SU-DHL-6 (cell line): ENCODE measurements at regions not wholly inside any gene's neighbourhood (a gene's known extent, or its start where the extent isn't known, plus 50 kb on each side); places are given as distances from the start of the nearest gene placed in this dataset.

Experiments used
- H2AFZ ChIP-seq: fragments of 200-600 bp; sonication (generic); 2 replicates; pipeline ENCODE4 v1.6.1; 2014; ENCODE audit warnings: low read depth, mild to moderate bottlenecking, moderate library complexity, mixed read lengths, antibody characterized with exemption, low read length; ENCODE audit not compliant: severe bottlenecking
- H3F3A ChIP-seq: fragments of 200-600 bp; shearing (Covaris generic); 2 replicates; pipeline ENCODE4 v1.6.0; 2016; ENCODE audit warnings: antibody characterized with exemption, mild to moderate bottlenecking; ENCODE audit not compliant: insufficient read depth
- H3K27ac ChIP-seq: fragments of 200-600 bp; sonication (generic); 2 replicates; pipeline ENCODE4 v1.5.1; 2016; ENCODE audit warnings: low read depth, mild to moderate bottlenecking, low read length, moderate library complexity, mixed read lengths
- H3K27me3 ChIP-seq: fragments of 200-600 bp; sonication (generic), shearing (Covaris generic); 2 replicates; pipeline ENCODE4 v1.6.0; 2014; ENCODE audit warnings: mild to moderate bottlenecking, low read length
- H3K36me3 ChIP-seq: fragments of 200-600 bp; sonication (generic); 2 replicates; pipeline ENCODE4 v1.6.1; 2014; ENCODE audit warnings: mild to moderate bottlenecking, low read length, mixed read lengths
- H3K4me2 ChIP-seq: fragments of 300-600, 200-600 bp; shearing (Covaris generic), sonication (generic); 2 replicates; pipeline ENCODE4 v1.6.0; 2014; ENCODE audit warnings: low read length, low read depth, mild to moderate bottlenecking; ENCODE audit not compliant: poor library complexity, severe bottlenecking
- H3K4me3 ChIP-seq: fragments of 200-600 bp; sonication (generic); 2 replicates; pipeline ENCODE4 v1.5.1; 2014; ENCODE audit warnings: antibody characterized with exemption, low read length, mild to moderate bottlenecking, mixed read lengths; ENCODE audit not compliant: insufficient read depth, poor library complexity, severe bottlenecking
- H3K79me2 ChIP-seq: fragments of 200-600 bp; sonication (generic); 2 replicates; pipeline ENCODE4 v1.6.1; 2014; ENCODE audit warnings: mild to moderate bottlenecking, low read length, moderate library complexity; ENCODE audit not compliant: insufficient read depth
- H3K9ac ChIP-seq: fragments of 200-600 bp; sonication (generic); 2 replicates; pipeline ENCODE4 v1.7.0; 2014; ENCODE audit warnings: mild to moderate bottlenecking, low read length
- H3K9me2 ChIP-seq: fragments of 200-600 bp; sonication (generic); replicated peaks from 2 replicates; pipeline ENCODE4 v1.6.1; 2014; ENCODE audit warnings: low read length; ENCODE audit not compliant: insufficient read depth
- H3K9me3 ChIP-seq: fragments of 200-600 bp; sonication (generic); 2 replicates; pipeline ENCODE4 v1.6.1; 2014; ENCODE audit warnings: low read length, mixed read lengths; ENCODE audit not compliant: insufficient read depth
- H4K20me1 ChIP-seq: fragments of 200-600 bp; sonication (generic); 2 replicates; pipeline ENCODE4 v1.6.1; 2014; ENCODE audit warnings: low read depth, mild to moderate bottlenecking, antibody characterized with exemption, low read length, moderate library complexity, mixed read lengths
- EZH2phosphoT487 ChIP-seq: fragments of 200-600 bp; sonication (generic), shearing (Covaris generic); conservative IDR thresholded peaks from 2 replicates; pipeline ENCODE4 v1.6.1; 2018; ENCODE audit warnings: mild to moderate bottlenecking, antibody characterized with exemption, low read length, moderate library complexity, mixed read lengths
- TF ChIP-seq, protein P1 (sequence below): fragments of 200-600 bp; sonication (generic); IDR thresholded peaks from one replicate; pipeline ENCODE4 v1.5.1; 2017; ENCODE audit warnings: antibody characterized with exemption, mild to moderate bottlenecking, low read length, moderate library complexity; ENCODE audit not compliant: insufficient read depth, poor library complexity, severe bottlenecking

DNA sequence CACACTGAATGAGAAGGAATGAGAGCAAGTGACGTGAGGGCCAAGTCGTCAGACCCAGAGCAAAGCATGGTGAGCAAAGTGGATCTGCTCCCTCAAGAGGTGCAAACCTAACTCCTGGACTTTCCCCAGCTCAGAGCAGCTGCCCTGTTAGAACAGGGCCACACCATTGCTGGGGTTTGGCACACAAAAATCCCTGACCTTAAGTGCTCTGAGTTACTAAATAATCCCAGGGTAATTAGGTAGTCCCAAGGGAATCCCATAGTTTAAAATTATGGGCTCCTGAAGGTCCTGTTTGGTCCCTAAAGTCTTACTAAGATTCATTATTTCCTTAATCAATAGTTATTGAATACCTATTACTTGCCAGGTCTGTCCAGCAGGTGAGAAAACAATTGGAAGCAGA is 165.1 kb upstream of the TNFAIP3 start:
- no peaks in the 10 kb centered on the region for H4K20me1 ChIP-seq
- no peaks in the 10 kb centered on the region for H3K36me3 ChIP-seq
- H3K4me2 ChIP-seq = no peak overlapping the region
- H3K9ac ChIP-seq = no peak overlapping the region
- H3K9me2 ChIP-seq = no peaks in the 10 kb centered on the region
- H3K27me3 ChIP-seq = no peaks in the 10 kb centered on the region
- H3K9me3 ChIP-seq = no peaks in the 10 kb centered on the region
- TF ChIP-seq, protein P1, sequence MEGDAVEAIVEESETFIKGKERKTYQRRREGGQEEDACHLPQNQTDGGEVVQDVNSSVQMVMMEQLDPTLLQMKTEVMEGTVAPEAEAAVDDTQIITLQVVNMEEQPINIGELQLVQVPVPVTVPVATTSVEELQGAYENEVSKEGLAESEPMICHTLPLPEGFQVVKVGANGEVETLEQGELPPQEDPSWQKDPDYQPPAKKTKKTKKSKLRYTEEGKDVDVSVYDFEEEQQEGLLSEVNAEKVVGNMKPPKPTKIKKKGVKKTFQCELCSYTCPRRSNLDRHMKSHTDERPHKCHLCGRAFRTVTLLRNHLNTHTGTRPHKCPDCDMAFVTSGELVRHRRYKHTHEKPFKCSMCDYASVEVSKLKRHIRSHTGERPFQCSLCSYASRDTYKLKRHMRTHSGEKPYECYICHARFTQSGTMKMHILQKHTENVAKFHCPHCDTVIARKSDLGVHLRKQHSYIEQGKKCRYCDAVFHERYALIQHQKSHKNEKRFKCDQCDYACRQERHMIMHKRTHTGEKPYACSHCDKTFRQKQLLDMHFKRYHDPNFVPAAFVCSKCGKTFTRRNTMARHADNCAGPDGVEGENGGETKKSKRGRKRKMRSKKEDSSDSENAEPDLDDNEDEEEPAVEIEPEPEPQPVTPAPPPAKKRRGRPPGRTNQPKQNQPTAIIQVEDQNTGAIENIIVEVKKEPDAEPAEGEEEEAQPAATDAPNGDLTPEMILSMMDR = no peak
- no peak for TF ChIP-seq EZH2phosphoT487
- H3K4me3 ChIP-seq = no peak overlapping the region
- H3K27ac ChIP-seq = no peak overlapping the region
- H3K79me2 ChIP-seq = no peaks in the 10 kb centered on the region
- no peak overlapping the region for H2AFZ ChIP-seq
- no peaks in the 10 kb centered on the region for H3F3A ChIP-seq

- Histone ChIP-seq H3K9me2 (no peaks in the 10 kb centered on the region), H3K9me3 (no peaks in the 10 kb centered on the region), H3K79me2 (no peaks in the 10 kb centered on the region), H3F3A (no peaks in the 10 kb centered on the region), H3K27ac (no peak overlapping the region), H2AFZ (no peak overlapping the region), H3K4me2 (no peak overlapping the region), H3K9ac (no peak overlapping the region), H4K20me1 (no peaks in the 10 kb centered on the region), H3K27me3 (no peaks in the 10 kb centered on the region), H3K36me3 (no peaks in the 10 kb centered on the region), H3K4me3 (no peak overlapping the region)
- TF ChIP-seq, protein P1 = no peak
- no peak for TF ChIP-seq EZH2phosphoT487
Observed at GRCh38 chr6:137702791-137703424, 164.2 kb upstream of the TNFAIP3 start.

DNA sequence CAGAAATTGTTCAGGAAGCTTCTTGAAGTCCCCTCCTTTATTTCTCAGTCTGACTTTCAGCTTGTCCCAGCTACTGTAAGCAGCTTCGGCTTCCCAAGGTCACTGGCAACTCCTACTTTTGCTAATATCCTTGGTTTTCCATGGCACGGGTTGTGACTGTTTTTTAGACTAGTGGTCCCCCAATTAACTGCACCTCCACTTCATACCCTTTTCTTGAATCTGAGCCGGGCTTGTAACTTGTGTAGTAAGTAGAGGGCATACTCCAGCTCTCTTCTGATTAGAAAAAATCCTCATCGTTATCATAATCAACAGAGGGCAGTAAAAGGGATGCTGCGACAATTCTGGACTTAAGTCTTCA is 162.3 kb upstream of the TNFAIP3 start:
- no peaks in the 10 kb centered on the region for H3F3A ChIP-seq
- H3K9me3 ChIP-seq = no peaks in the 10 kb centered on the region
- no peak overlapping the region for H2AFZ ChIP-seq
- no peaks in the 10 kb centered on the region for H3K36me3 ChIP-seq
- no peak overlapping the region for H3K27ac ChIP-seq
- H3K9ac ChIP-seq = no peak overlapping the region
- no peaks in the 10 kb centered on the region for H3K79me2 ChIP-seq
- H3K4me2 ChIP-seq = no peak overlapping the region
- no peaks in the 10 kb centered on the region for H3K9me2 ChIP-seq
- no peak overlapping the region for H3K4me3 ChIP-seq
- no peaks in the 10 kb centered on the region for H3K27me3 ChIP-seq
- no peaks in the 10 kb centered on the region for H4K20me1 ChIP-seq
- no peak for TF ChIP-seq EZH2phosphoT487
- TF ChIP-seq, protein P1 = no peak
